Bronchial epithelial cell (primary cell): ENCODE measurements at regions not wholly inside any gene's neighbourhood (a gene's known extent, or its start where the extent isn't known, plus 50 kb on each side); places are given as distances from the start of the nearest gene placed in this dataset.
"Not testable (repeated sequence)": the region's sequence is repeated elsewhere in the genome, so short reads cannot be mapped to it uniquely, and the experiment has no call there.

Experiments used
- DNase-seq: peaks from one replicate; pipeline ENCODE4 v3.0.0-alpha.2; 2010; ENCODE audit warnings: low read depth
- FAIRE-seq: peaks from 2 replicates; lab custom pipeline; 2011; peaks lifted over from hg19 to GRCh38; lab: Jason Lieb, UNC
- H3K27me3 ChIP-seq: 2 replicates; pipeline ENCODE4 v1.5.1; 2011; ENCODE audit warnings: low read length; ENCODE audit not compliant: control insufficient read depth, insufficient read depth
- H3K36me3 ChIP-seq: 2 replicates; pipeline ENCODE4 v1.5.1; 2011; ENCODE audit warnings: low read length; ENCODE audit not compliant: control insufficient read depth, insufficient read depth
- H3K4me3 ChIP-seq: 2 replicates; pipeline ENCODE4 v1.5.1; 2011; ENCODE audit warnings: mild to moderate bottlenecking, low read depth, low read length, control low read depth
- CTCF ChIP-seq: IDR thresholded peaks from 2 replicates; pipeline ENCODE4 v1.5.1; 2011; ENCODE audit warnings: mild to moderate bottlenecking, moderate library complexity, low read length, control low read depth, inconsistent platforms; ENCODE audit not compliant: insufficient read depth, severe bottlenecking

DNA sequence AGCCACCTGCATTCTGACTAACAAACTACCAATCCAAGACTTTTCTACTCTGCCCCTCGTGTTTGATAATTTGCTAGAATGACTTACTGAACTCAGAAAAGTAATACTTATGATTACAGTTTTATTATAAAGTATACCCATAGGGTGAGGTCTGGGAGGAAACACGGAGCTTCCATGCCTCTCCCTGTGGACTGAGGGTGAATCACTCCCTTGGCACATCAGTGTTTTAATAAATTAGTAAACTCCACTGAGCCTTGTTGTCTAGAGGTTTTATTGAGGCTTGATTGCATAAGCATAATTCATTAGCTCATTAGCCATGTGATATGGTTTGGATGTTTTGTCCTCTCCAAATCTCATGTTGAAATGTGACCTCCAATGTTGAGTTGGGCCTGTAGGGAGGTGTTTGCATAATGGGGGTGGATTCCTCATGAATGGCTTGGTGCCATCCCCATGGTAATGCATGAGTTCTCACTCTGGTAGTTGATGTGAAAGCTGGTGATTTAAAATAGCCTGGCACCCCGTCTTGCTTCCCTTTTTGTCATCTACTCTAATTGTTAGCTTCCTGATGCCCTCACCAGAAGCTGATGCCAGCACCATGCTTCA lies 233.6 kb upstream of the TRPC7 start:
- Histone ChIP-seq H3K27me3 (no peaks in the 10 kb centered on the region), H3K36me3 (no peaks in the 10 kb centered on the region), H3K4me3 (no peak overlapping the region)
- no peak for TF ChIP-seq CTCF
- FAIRE-seq (no peak), DNase-seq (peak; percentile 66)

DNA sequence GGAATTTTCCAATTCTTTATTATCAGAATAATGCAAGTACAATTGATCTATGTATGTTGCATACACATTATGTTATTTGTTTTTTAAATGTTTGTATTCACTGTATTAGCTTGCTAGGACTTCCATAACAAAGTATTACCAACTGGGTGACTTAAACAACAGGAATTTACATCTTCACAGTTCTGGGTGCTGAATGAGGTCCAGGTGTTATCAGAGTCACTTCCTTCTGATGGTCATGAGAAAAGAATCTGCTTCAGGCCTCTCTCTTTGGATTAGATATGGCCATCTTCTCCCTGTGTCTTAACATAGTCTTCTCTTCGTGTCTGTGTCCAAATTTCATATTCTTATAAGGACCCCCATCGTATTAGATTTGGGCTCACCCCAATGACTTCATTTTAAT lies 229.1 kb upstream of the TRPC7 start:
- DNase-seq (peak; percentile 80), FAIRE-seq (no peak)
- Histone ChIP-seq H3K27me3 (no peaks in the 10 kb centered on the region), H3K4me3 (no peak overlapping the region), H3K36me3 (no peaks in the 10 kb centered on the region)
- no peak for TF ChIP-seq CTCF

- DNase-seq (peak; percentile 71), FAIRE-seq (no peak)
- no peak for TF ChIP-seq CTCF
- H3K27me3 ChIP-seq, result no peaks in the 10 kb centered on the region
- no peaks in the 10 kb centered on the region for H3K36me3 ChIP-seq
- H3K4me3 ChIP-seq, result no peak overlapping the region
Observed at GRCh38 chr5:136590581-136590980, 225.2 kb upstream of the TRPC7 start.

- no peak for TF ChIP-seq CTCF
- no peak for FAIRE-seq
- no peak overlapping the region for H3K4me3 ChIP-seq
- no peaks in the 10 kb centered on the region for H3K36me3 ChIP-seq
- no peaks in the 10 kb centered on the region for H3K27me3 ChIP-seq
- DNase-seq, result no peak
Observed at GRCh38 chr5:136586196-136586595, 220.9 kb upstream of the TRPC7 start.

DNA sequence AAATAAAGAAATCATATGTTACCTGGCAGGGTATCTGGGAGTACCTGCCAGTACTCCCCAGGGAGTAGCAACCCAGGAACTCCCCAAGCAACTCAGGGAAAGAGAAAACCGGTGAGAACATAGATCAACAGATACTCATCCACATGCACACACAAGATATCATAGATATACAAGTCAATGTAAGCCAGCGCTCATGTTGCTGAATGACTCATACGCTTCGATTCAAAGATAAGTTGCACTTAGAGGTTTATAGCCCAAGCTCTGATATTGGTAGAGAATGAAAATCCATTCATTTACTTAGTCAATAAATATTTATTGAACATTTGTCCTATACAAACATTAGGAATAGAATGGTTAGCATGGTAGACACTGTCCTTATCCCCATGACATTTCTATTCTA lies 219.1 kb upstream of the TRPC7 start:
- DNase-seq (no peak), FAIRE-seq (no peak)
- no peak for TF ChIP-seq CTCF

DNA sequence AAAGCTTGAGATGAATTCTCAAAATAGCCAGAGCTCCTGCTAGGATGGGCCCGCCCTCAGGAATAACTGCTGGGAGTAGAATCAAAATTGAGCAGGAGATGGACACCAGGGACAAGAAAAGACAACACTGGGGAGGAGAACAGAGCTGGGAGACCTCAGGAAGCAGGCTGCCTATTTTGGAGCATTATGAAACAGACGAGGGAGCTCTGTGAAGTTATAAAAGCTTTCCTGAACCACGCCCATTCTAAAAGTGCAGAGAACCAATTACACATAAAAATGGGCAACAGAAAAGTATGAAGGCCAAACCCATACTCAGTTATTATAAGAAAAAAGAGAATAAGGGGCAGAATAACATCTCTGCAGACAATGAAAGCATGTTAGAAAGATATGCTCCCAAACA lies 213.9 kb upstream of the TRPC7 start:
- no peak for TF ChIP-seq CTCF
- Histone ChIP-seq H3K4me3 (no peak overlapping the region), H3K36me3 (no peaks in the 10 kb centered on the region), H3K27me3 (no peaks in the 10 kb centered on the region)
- no peak for FAIRE-seq
- no peak for DNase-seq

More for the DNA sequence above, 219.1 kb upstream of the TRPC7 start:
- Histone ChIP-seq H3K4me3 (no peak overlapping the region), H3K36me3 (no peaks in the 10 kb centered on the region), H3K27me3 (no peaks in the 10 kb centered on the region)

DNA sequence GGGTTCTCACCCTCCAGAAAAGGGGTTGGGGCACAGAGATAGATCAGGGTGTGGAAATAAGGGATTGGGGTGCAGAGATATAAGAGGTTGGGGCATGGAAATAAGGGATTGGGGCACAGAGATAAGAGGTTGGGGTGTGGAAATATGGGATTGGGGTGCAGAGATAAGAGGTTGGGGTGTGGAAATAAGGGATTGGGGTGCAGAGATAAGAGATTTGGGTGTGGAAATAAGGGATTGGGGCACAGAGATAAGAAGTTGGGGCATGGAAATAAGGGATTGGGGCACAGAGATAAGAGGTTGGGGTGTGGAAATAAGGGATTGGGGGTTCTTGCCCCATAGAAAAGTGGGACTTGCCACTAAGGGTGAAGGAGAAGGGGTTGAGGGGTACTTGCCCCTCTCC lies 204.5 kb upstream of the TRPC7 start:
- not testable (repeated sequence) for H3K36me3 ChIP-seq, H3K27me3 ChIP-seq, DNase-seq, H3K4me3 ChIP-seq, FAIRE-seq

- FAIRE-seq, H3K4me3 ChIP-seq, DNase-seq, H3K36me3 ChIP-seq, H3K27me3 ChIP-seq: not testable (repeated sequence)
Observed at GRCh38 chr5:136565457-136565856, 200.1 kb upstream of the TRPC7 start.
